ENCODE measurements at regions not wholly inside any gene's neighbourhood (a gene's known extent, or its start where the extent isn't known, plus 50 kb on each side); places are given as distances from the start of the nearest gene placed in this dataset.

- no peak for DNase-seq (ENCODE audit: low spot score)
- no peak for TF ChIP-seq CTCF (IDR thresholded peaks at IDR 0.05)
- TF ChIP-seq EZH2 (IDR thresholded peaks at IDR 0.05) = no peak
- no peak for TF ChIP-seq EZH2phosphoT487 (IDR thresholded peaks at IDR 0.05)
- Histone ChIP-seq H3K9ac (no peak overlapping the region), H3K27me3 (no peaks in the 10 kb centered on the region), H3K79me2 (ENCODE audit: low read depth) (no peaks in the 10 kb centered on the region), H3K4me2 (no peak overlapping the region), H3F3A (ENCODE audit: low read depth) (no peaks in the 10 kb centered on the region), H3K27ac (no peak overlapping the region), H3K4me1 (peaks cover 28% of the 10 kb centered on the region), H3K4me3 (no peak overlapping the region), H3K9me3 (ENCODE audit: low read depth) (no peaks in the 10 kb centered on the region), H3K36me3 (no peaks in the 10 kb centered on the region), H4K20me1 (ENCODE audit: low read depth) (no peaks in the 10 kb centered on the region), H2AFZ (replicated peaks) (no peak overlapping the region)
- Mint-ChIP-seq H3K4me3 (no peak overlapping the region), H3K36me3 (no peaks in the 10 kb centered on the region), H3K27me3 (ENCODE audit: insufficient read depth, low read depth) (peaks cover 5% of the 10 kb centered on the region), H3K4me1 (peaks cover 37% of the 10 kb centered on the region), H3K9me3 (peaks cover 8% of the 10 kb centered on the region), H3K27ac (no peak overlapping the region)
Measured at GRCh38 chr1:94620345-94621031, 78.9 kb upstream of the F3 start.

- H3K4me3 Mint-ChIP-seq = no peak overlapping the region
- DNase-seq (ENCODE audit: low spot score) = no peak
- no peaks in the 10 kb centered on the region for H4K20me1 ChIP-seq (ENCODE audit: low read depth)
- peaks cover 8% of the 10 kb centered on the region for H3K9me3 Mint-ChIP-seq
- H3K36me3 ChIP-seq = no peaks in the 10 kb centered on the region
- H2AFZ ChIP-seq (replicated peaks) = no peak overlapping the region
- H3K9ac ChIP-seq = no peak overlapping the region
- H3K4me2 ChIP-seq = no peak overlapping the region
- H3K27me3 ChIP-seq = no peaks in the 10 kb centered on the region
- no peaks in the 10 kb centered on the region for H3F3A ChIP-seq (ENCODE audit: low read depth)
- no peak overlapping the region for H3K27ac ChIP-seq
- H3K27me3 Mint-ChIP-seq (ENCODE audit: insufficient read depth, low read depth) = peaks cover 5% of the 10 kb centered on the region
- no peaks in the 10 kb centered on the region for H3K36me3 Mint-ChIP-seq
- H3K27ac Mint-ChIP-seq = no peak overlapping the region
- TF ChIP-seq EZH2phosphoT487 (IDR thresholded peaks at IDR 0.05) (no peak), CTCF (IDR thresholded peaks at IDR 0.05) (no peak), EZH2 (IDR thresholded peaks at IDR 0.05) (no peak)
- no peaks in the 10 kb centered on the region for H3K9me3 ChIP-seq (ENCODE audit: low read depth)
- H3K79me2 ChIP-seq (ENCODE audit: low read depth) = no peaks in the 10 kb centered on the region
- no peak overlapping the region for H3K4me3 ChIP-seq
- H3K4me1 Mint-ChIP-seq = peaks cover 37% of the 10 kb centered on the region
- H3K4me1 ChIP-seq = peaks cover 28% of the 10 kb centered on the region
Measured at GRCh38 chr1:94619731-94620130, 78.2 kb upstream of the F3 start.

GRCh38 chr1:94617957-94618739 lies 76.6 kb upstream of the F3 start:
- H3K36me3 Mint-ChIP-seq = no peaks in the 10 kb centered on the region

More at GRCh38 chr1:94617957-94618739, 76.6 kb upstream of the F3 start:
- H3K27me3 Mint-ChIP-seq (ENCODE audit: insufficient read depth, low read depth) = peaks cover 4% of the 10 kb centered on the region
- Histone ChIP-seq H3K4me1 (peaks cover 17% of the 10 kb centered on the region), H3K36me3 (no peaks in the 10 kb centered on the region), H3K4me2 (no peak overlapping the region), H4K20me1 (ENCODE audit: low read depth) (no peaks in the 10 kb centered on the region), H2AFZ (replicated peaks) (no peak overlapping the region), H3K79me2 (ENCODE audit: low read depth) (no peaks in the 10 kb centered on the region), H3K27ac (no peak overlapping the region), H3F3A (ENCODE audit: low read depth) (no peaks in the 10 kb centered on the region), H3K9ac (no peak overlapping the region), H3K4me3 (no peak overlapping the region), H3K27me3 (no peaks in the 10 kb centered on the region), H3K9me3 (ENCODE audit: low read depth) (no peaks in the 10 kb centered on the region)
- H3K9me3 Mint-ChIP-seq = peaks cover 8% of the 10 kb centered on the region
- H3K27ac Mint-ChIP-seq = no peak overlapping the region
- H3K4me1 Mint-ChIP-seq = peaks cover 26% of the 10 kb centered on the region
- DNase-seq (ENCODE audit: low spot score) = no peak
- H3K4me3 Mint-ChIP-seq = no peak overlapping the region
- no peak for TF ChIP-seq CTCF (IDR thresholded peaks at IDR 0.05)
- TF ChIP-seq EZH2 (IDR thresholded peaks at IDR 0.05) = no peak
- TF ChIP-seq EZH2phosphoT487 (IDR thresholded peaks at IDR 0.05) = no peak
